GM04503 (cell line): ENCODE measurements at regions not wholly inside any gene's neighbourhood (a gene's known extent, or its start where the extent isn't known, plus 50 kb on each side); places are given as distances from the start of the nearest gene placed in this dataset.

Source experiments
- DNase-seq: peaks from one replicate; pipeline ENCODE4 v3.0.0-alpha.2; 2012; ENCODE audit warnings: low read depth

DNA sequence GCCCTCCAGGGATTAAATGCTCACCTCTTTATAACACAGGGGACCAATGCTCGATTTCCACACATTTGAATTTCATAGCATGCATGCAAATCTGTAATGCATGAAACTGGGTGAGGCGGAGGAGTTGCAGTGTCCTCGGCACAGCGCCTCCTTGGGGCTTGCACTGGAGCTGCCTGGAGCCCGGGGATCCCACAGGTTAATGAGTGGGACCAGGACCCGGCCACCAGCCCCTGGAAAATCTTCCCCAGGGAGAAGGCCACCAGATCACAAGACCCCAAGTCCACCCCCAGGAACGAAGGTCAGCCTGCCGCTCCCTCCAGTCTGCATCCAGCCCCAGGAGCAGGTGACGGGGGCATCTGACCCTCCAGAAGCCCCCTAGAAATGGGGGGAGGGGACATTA lies 119.1 kb downstream of the MN1 start:
- no peak for DNase-seq

DNA sequence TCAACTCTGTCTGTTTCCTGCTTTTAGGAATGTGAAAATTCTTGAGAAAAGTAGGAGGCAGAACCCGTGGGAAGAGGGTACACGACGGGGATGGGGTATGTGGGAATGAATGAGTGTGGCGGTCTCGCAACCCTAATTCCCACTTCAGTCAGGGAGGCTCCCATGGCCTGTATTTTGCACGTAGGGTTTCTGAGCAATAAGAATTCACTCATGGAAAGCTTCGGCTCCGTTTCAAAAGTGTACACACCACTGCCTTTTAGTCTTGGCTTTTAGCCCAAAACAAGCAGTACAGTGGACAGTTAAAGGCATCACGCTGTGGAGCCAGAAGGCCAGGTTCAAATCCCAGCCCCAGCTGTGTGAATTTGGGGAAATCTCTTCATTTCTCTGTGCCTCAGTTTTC lies 116.7 kb downstream of the MN1 start:
- DNase-seq: no peak

- no peak for DNase-seq
Observed at GRCh38 chr22:27685515-27685914, 116.0 kb downstream of the MN1 start.

- DNase-seq: no peak
Observed at GRCh38 chr22:27685970-27686369, 115.6 kb downstream of the MN1 start.

DNA sequence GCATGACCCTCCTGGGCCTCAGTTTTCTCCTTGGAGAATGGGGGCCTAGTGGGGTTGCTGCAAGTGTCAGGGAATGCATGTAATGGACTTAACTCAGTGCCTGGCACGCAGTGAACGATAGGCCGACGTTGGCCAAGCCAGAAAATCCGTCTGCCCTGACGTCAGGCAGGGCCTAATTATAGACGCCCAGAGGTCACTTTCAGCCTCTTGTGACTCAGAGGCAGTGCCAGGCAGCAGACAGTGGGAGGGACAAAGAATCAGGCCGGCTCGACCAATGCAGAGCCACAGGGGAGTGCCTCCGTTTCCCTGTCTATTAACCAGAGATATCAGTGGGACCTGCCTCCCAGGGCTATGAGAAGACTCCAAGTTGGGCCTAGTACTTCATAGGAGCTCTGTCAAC lies 115.0 kb downstream of the MN1 start:
- DNase-seq: no peak

DNA sequence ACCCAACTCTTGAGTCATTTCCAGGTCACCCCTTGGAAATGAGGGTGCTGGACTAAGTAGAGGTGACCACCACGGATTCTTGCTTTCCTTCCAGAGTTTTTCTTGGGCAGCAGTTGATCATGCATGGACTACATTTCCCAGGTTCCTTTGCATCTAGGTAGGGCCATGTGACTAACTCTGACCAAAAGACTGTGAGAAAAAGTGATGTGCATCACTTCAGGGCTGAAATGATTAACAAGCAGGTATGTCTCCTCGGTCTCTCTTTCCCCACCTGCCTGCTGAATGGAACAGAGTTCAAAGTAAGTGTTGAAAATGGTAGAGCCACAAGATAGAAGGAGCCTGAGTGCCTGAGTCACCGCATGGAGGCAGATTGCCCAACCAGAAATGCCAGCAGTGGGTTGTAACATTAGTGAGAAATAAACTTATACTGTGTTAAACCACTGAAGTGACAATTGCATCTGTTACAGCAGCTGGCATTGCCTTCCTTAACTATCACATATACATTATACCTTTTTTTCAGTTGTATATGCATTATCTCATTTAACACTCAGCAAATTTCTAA lies 113.5 kb downstream of the MN1 start:
- DNase-seq: no peak

DNA sequence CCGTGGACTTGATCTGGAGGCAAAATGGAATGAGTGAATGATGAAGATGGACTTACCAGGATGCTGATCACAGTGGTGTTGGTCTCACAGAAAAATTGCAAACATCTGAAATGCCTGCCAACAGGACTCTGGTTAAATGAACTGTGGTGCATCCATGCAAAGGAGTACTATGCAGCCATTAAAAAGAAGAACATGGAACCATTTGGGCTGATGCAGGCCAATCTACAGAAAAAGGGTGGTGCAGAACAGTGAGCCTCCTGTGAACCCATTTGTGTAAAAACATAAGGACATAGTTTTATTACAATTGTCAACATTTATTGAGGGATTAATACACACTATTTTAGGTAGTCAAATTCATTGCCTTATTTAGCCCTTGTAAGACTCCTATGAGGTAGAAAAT lies 111.9 kb downstream of the MN1 start:
- no peak for DNase-seq

DNA sequence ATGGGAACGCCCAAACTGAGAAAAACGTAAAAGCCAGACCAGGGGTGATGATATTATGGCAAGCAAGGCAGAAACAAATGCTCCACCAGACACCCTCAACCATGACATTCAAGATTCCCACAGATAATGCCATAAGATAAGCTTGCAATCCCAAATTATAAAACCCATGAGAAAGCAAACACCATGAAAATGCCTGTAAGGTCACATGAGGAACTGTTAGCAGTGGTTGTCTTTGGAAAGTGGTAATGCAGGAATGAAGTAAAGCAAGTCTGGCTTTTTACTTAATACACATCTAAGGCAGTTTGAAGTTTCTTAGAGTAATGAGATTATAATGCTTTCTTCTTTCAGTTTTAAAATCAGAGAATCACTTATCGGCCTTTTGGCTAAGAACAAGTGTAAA lies 111.0 kb downstream of the MN1 start:
- DNase-seq: no peak

GRCh38 chr22:27692243-27692642 lies 109.3 kb downstream of the MN1 start:
- DNase-seq: peak; percentile 27

GRCh38 chr22:27695925-27696324 lies 105.6 kb downstream of the MN1 start:
- DNase-seq: no peak

DNA sequence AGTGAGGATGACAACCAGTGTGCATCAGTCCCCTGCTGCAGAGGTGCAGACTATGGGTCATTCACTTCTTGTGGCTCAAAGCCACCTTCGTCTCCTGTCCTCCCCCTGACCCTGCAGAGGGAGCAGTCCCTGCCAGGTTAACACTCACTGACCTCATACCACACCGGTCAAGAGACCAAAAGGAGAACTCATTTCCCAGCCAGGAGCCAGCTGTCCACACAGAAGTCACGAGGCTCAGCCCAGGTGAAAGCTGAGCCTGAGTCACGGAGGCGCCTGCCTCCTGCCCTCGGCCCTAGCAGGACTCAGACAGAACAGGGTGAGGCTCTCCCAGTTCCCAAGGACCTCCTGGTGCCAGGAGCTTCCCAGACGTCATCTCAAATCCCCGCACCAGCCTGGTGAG lies 103.7 kb downstream of the MN1 start:
- DNase-seq: no peak
